Activated B cell treated with CpG ODN at 0.5 μM for 24 hours (primary cell): ENCODE measurements at regions not wholly inside any gene's neighbourhood (a gene's known extent, or its start where the extent isn't known, plus 50 kb on each side); places are given as distances from the start of the nearest gene placed in this dataset.

Experiments
- ATAC-seq: fragments of 200-7000 bp; cut with Tn5 transposase; one replicate; pipeline ENCODE4 v1.10.0; 2021; ENCODE audit warnings: low read depth, mild to moderate bottlenecking, moderate library complexity
- CTCF ChIA-PET: fragments of 350-600 bp; sonication (Branson Sonifier 250); formaldehyde crosslinking; loops from one replicate; lab custom pipeline; 2021; ENCODE audit warnings: antibody characterized with exemption; lab: Charles Lee
- POLR2A ChIA-PET: fragments of 350-600 bp; sonication (Branson Sonifier 250); formaldehyde crosslinking; loops from one replicate; lab custom pipeline; 2021; ENCODE audit warnings: antibody characterized with exemption; lab: Charles Lee
- DNase-seq: peaks from one replicate; pipeline ENCODE4 v3.0.0; 2022
- H3K27ac Mint-ChIP-seq: one replicate; pipeline ENCODE4 v1.8.0; 2020; ENCODE audit warnings: mixed read lengths
- H3K27me3 Mint-ChIP-seq: one replicate; pipeline ENCODE4 v1.8.0; 2021; ENCODE audit warnings: mixed read lengths
- H3K36me3 Mint-ChIP-seq: one replicate; pipeline ENCODE4 v1.8.0; 2021; ENCODE audit warnings: low read depth, mixed read lengths
- H3K4me1 Mint-ChIP-seq: one replicate; pipeline ENCODE4 v1.8.0; 2021; ENCODE audit warnings: mixed read lengths
- H3K4me3 Mint-ChIP-seq: one replicate; pipeline ENCODE4 v1.8.0; 2020; ENCODE audit warnings: mild to moderate bottlenecking, mixed read lengths
- H3K9me3 Mint-ChIP-seq: one replicate; pipeline ENCODE4 v1.8.0; 2020; ENCODE audit warnings: mixed read lengths
- CTCF ChIP-seq: fragments of 200-600 bp; IDR thresholded peaks from one replicate; pipeline ENCODE4 v1.8.0; 2022; ENCODE audit warnings: antibody characterized with exemption, mild to moderate bottlenecking
- intact Hi-C: fragments of 100-400 bp; cut with micrococcal nuclease; formaldehyde crosslinking; loops from one replicate; pipeline ENCODE4 v1.15.1; 2024

GRCh38 chr1:182293119-182293589 is 98.4 kb downstream of the GLUL start:
- Mint-ChIP-seq H3K4me3 (no peak overlapping the region), H3K4me1 (no peaks in the 10 kb centered on the region), H3K36me3 (no peaks in the 10 kb centered on the region), H3K27ac (no peak overlapping the region), H3K27me3 (peaks cover 4% of the 10 kb centered on the region), H3K9me3 (no peaks in the 10 kb centered on the region)
- CTCF ChIA-PET: no interaction called here
- intact Hi-C loops: no loop called here
- DNase-seq (no peak), ATAC-seq (no peak)
- POLR2A ChIA-PET: no interaction called here
- no peak for TF ChIP-seq CTCF

- POLR2A ChIA-PET: no interaction called here
- Mint-ChIP-seq H3K27me3 (peaks cover 4% of the 10 kb centered on the region), H3K4me1 (no peaks in the 10 kb centered on the region), H3K4me3 (no peak overlapping the region), H3K27ac (no peak overlapping the region), H3K36me3 (no peaks in the 10 kb centered on the region), H3K9me3 (no peaks in the 10 kb centered on the region)
- intact Hi-C loops: no loop called here
- ATAC-seq (no peak), DNase-seq (no peak)
- CTCF ChIA-PET: no interaction called here
- TF ChIP-seq CTCF: no peak
These were observed 99.3 kb downstream of the GLUL start for GRCh38 chr1:182292193-182292741.

GRCh38 chr1:182291584-182292192 is 99.9 kb downstream of the GLUL start:
- H3K36me3 Mint-ChIP-seq: no peaks in the 10 kb centered on the region
- no peak for DNase-seq
- ChIA-PET CTCF (no interaction called here), POLR2A (no interaction called here)
- TF ChIP-seq CTCF: no peak
- no peaks in the 10 kb centered on the region for H3K9me3 Mint-ChIP-seq
- intact Hi-C loops: no loop called here
- no peak for ATAC-seq
- H3K27me3 Mint-ChIP-seq: peaks cover 5% of the 10 kb centered on the region
- no peaks in the 10 kb centered on the region for H3K4me1 Mint-ChIP-seq
- no peak overlapping the region for H3K4me3 Mint-ChIP-seq
- H3K27ac Mint-ChIP-seq: no peak overlapping the region

GRCh38 chr1:182288749-182289604 is 102.6 kb downstream of the GLUL start:
- H3K27ac Mint-ChIP-seq: no peak overlapping the region
- H3K4me1 Mint-ChIP-seq: no peaks in the 10 kb centered on the region
- ATAC-seq (no peak), DNase-seq (no peak)
- H3K36me3 Mint-ChIP-seq: no peaks in the 10 kb centered on the region
- TF ChIP-seq CTCF: no peak
- intact Hi-C loops: no loop called here
- CTCF ChIA-PET: no interaction called here
- no peak overlapping the region for H3K4me3 Mint-ChIP-seq
- POLR2A ChIA-PET: interaction anchor here (0.6 kb wide), 1 partner anchor 1208 kb away, joined by 4 read pairs; no protein-coding TSS in a partner anchor
- H3K27me3 Mint-ChIP-seq: peaks cover 5% of the 10 kb centered on the region
- H3K9me3 Mint-ChIP-seq: no peaks in the 10 kb centered on the region

GRCh38 chr1:182286761-182287160 is 104.8 kb downstream of the GLUL start:
- DNase-seq (no peak), ATAC-seq (no peak)
- POLR2A ChIA-PET: no interaction called here
- no peak for TF ChIP-seq CTCF
- intact Hi-C loops: no loop called here
- Mint-ChIP-seq H3K36me3 (no peaks in the 10 kb centered on the region), H3K9me3 (no peaks in the 10 kb centered on the region), H3K4me1 (no peaks in the 10 kb centered on the region), H3K4me3 (no peak overlapping the region), H3K27me3 (peaks cover 11% of the 10 kb centered on the region), H3K27ac (no peak overlapping the region)
- CTCF ChIA-PET: no interaction called here
